ACC112 (cell line): ENCODE measurements at regions not wholly inside any gene's neighbourhood (a gene's known extent, or its start where the extent isn't known, plus 50 kb on each side); places are given as distances from the start of the nearest gene placed in this dataset.

Source experiments
- H2AFZ ChIP-seq: fragments of 200-600 bp; sonication (generic); one replicate; pipeline ENCODE4 v1.6.0; 2017; ENCODE audit warnings: antibody characterized with exemption, low read length; ENCODE audit not compliant: unreplicated experiment
- H3K27ac ChIP-seq: fragments of 200-600 bp; sonication (generic); 2 replicates; pipeline ENCODE4 v1.5.1; 2014; ENCODE audit warnings: low read depth, mild to moderate bottlenecking, antibody characterized with exemption, low read length, moderate library complexity
- H3K27me3 ChIP-seq: fragments of 200-600 bp; sonication (generic); 2 replicates; pipeline ENCODE4 v1.6.1; 2014; ENCODE audit warnings: mild to moderate bottlenecking, antibody characterized with exemption, low read length, moderate library complexity, mixed read lengths; ENCODE audit not compliant: insufficient read depth
- H3K36me3 ChIP-seq: fragments of 200-600 bp; sonication (generic); 2 replicates; pipeline ENCODE4 v1.6.1; 2016; ENCODE audit warnings: mild to moderate bottlenecking, antibody characterized with exemption, low read length, moderate library complexity, mixed read lengths; ENCODE audit not compliant: insufficient read depth
- H3K4me1 ChIP-seq: fragments of 200-600 bp; sonication (generic); one replicate; pipeline ENCODE4 v1.6.1; 2016; ENCODE audit warnings: low read length, mixed read lengths; ENCODE audit not compliant: insufficient read depth, unreplicated experiment, control insufficient read depth
- H3K4me3 ChIP-seq: fragments of 200-600 bp; sonication (generic); 2 replicates; pipeline ENCODE4 v1.5.1; 2014; ENCODE audit warnings: mild to moderate bottlenecking, low read depth, low read length
- H3K79me2 ChIP-seq: fragments of 200-600 bp; sonication (generic); one replicate; pipeline ENCODE4 v1.6.0; 2016; ENCODE audit warnings: low read length; ENCODE audit not compliant: control insufficient read depth, unreplicated experiment, insufficient read depth

DNA sequence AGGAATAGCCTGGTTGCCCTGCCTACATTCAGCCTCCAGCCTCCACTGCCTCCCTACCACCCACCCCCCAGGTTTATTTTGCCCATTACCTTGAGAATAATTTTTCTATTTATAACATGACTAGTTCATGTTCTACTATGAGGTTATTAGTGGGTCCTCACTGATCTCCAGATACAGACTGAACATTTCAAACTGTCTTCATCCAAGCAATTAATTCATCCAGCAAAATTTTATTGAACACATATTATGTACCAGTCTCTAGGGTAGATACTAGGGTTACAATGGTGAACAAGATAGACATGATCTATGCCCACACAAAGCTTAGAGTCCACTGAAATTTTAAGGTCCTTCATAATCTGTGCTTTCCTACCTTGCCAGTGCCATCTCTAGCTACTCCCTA lies 51.6 kb upstream of the FHIP2A start:
- Histone ChIP-seq H3K36me3 (no peaks in the 10 kb centered on the region), H3K4me3 (no peak overlapping the region), H3K27me3 (no peaks in the 10 kb centered on the region), H3K4me1 (peaks cover 8% of the 10 kb centered on the region), H3K79me2 (no peaks in the 10 kb centered on the region), H3K27ac (no peak overlapping the region), H2AFZ (no peak overlapping the region)

DNA sequence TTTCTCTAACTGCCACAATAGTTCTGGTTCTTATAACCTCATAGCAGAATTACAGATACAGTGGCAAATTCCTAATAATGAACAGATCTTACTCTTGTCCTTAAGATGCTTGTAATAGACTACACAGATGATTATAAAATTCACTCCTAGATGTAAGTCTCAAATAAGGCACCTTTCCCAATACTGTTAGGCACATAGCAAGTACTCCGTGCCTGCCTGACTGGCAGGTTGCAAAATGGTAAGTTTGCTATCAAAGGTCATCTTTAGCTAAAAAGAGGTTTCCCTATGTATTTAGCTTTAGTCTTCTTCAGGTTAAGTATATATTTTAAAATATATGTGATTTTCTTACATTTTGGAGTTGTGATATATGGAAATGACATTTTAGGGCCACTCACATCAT lies 50.4 kb upstream of the FHIP2A start:
- H3K4me1 ChIP-seq, result peaks cover 8% of the 10 kb centered on the region
- H3K27ac ChIP-seq, result no peak overlapping the region
- H3K79me2 ChIP-seq, result no peaks in the 10 kb centered on the region
- H3K27me3 ChIP-seq, result no peaks in the 10 kb centered on the region
- no peak overlapping the region for H3K4me3 ChIP-seq
- H3K36me3 ChIP-seq, result no peaks in the 10 kb centered on the region
- H2AFZ ChIP-seq, result no peak overlapping the region

- Histone ChIP-seq H3K27ac (no peak overlapping the region), H3K4me1 (peaks cover 8% of the 10 kb centered on the region), H3K79me2 (no peaks in the 10 kb centered on the region), H3K4me3 (no peak overlapping the region), H2AFZ (peak overlapping the region; percentile 21), H3K36me3 (no peaks in the 10 kb centered on the region), H3K27me3 (no peaks in the 10 kb centered on the region)
Observed at GRCh38 chr10:114771749-114772148, 49.8 kb upstream of the FHIP2A start.
